ENCODE measurements at regions not wholly inside any gene's neighbourhood (a gene's known extent, or its start where the extent isn't known, plus 50 kb on each side); places are given as distances from the start of the nearest gene placed in this dataset.
A peak's percentile ranks its signal among the peaks of the same experiment; 100 is the strongest.

DNA sequence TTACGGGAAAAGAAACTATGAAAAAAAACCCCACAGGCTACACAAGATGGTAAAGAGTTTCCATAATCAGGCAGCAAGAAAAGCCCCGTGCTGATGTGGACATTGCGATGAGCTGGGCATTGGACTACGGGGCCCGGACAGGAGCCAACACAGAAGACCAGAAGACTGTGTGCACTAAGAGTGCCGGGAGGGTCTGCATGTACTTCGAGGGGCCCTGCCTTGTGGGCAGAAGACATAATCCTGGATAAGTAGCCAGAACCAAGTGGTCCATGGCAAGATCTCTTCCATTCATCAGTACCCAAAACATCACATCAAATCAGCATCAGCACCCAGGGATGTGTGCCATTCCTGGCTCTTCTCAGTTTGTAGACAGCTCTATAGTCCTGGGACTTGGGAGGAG lies 317.8 kb downstream of the FGF9 start:
- DNase-seq (ENCODE audit: insufficient read length, low spot score) (no peak), FAIRE-seq (no peak)

DNA sequence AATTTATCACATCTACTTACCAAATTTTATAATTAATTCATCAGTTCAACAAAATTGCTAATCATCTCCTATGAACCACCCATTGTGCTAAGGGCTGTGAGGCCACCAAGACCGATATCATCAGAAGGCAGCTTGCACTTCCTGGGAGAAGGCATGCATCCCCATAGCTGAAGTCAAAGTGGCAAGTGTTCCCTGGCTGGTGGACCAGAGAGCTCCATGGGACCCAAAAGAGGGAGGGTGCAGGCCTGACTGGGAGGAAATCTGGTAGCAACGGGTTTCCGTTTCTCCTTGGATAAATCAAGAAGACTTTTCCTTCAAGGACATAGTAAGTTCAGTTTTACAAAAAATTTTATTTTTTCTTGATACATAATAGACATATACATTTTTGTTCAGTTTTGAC lies 325.2 kb downstream of the FGF9 start:
- DNase-seq (ENCODE audit: insufficient read length, low spot score) (no peak), FAIRE-seq (no peak)

DNA sequence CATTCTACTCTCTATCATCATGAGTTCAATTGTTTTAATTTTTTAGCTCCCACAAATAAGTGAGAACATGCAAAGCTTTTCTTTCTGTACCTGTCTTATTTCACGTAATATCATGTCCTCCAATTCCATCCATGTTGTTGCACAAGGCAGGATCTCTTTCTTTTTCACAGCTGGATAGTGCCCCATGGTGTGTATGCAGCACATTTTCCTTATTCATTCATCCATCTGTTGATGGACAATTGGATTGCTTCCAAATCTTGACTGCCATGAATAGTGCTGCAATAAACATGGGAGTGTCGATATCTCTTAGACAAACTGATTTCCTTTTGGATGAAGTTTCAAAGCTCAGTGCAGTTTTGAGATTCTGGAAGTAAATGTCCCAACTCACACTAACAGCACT lies 326.9 kb downstream of the FGF9 start:
- FAIRE-seq, result no peak
- DNase-seq (ENCODE audit: insufficient read length, low spot score), result no peak

DNA sequence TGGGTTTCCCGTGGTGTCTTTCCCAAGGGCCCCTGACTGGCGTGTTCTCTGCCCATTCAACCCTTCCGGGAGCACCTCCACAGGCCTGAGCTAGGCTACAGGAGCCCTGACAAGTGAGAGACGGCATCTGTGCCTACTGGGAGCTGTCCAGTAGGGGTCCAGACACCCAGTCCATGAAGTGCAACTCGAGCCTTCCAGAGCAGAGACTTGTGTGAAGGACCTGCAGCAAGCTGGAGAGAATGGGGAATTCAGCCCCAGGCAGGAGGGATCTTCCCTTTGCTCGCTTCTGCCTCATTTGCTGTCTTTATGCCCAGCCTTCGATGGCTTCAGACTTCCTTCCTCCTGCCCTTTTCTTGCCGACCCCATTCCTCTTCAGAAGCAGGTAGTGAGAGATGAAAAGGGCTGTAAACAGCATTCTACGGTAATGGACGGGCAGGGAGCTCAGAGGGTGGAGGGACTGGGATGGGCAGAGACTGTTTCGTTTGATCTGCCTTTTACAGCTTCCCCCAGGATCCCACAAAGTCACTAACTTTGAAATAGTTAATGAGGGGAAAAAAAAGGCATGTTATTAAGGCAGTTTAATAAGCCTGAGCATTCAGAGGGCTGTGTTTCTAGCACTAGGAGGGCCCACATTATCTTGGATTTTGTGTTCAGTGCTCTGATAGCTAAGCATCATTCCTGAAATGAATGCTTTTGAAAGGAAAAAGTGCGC lies 327.6 kb downstream of the FGF9 start:
- DNase-seq (ENCODE audit: insufficient read length, low spot score) (no peak), FAIRE-seq (no peak)

DNA sequence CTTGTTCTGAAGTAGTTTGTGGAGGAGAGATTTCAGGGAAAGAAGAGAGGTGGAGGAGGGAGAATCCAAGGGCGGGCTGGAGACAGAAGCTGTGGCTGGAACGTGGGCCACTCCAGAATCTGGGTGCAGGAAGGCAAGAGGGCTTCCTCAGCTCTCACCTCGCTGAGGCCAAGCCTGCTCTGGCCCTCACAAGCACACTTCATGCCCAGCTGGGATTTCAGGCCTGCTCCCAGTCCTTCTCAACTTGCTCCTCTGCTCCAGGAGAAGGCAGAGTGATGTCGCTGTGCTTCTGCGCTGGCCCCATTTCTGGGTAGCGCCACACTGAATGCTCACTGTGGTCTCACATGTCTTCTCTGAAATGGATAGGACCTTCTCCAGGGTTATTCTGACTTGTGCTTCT lies 328.8 kb downstream of the FGF9 start:
- DNase-seq (ENCODE audit: insufficient read length, low spot score), result no peak
- no peak for FAIRE-seq

DNA sequence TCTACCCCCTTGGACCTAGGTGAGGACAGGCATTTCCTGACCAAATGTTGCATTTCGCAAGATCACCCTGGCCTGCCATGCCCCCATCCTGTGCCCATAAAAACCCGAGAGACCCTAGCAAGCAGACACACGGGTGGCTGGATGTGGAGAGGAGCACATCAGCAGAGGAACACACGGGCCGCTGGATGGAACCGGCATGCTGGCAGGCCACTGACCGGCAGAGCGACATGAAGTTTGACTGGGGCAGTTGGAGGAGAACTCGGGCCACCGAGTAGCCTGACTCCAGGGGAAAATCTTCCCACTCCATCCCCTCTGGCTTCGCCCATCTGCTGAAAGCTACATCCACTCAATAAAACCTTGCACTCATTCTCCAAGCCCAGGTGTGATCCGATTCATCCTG lies 329.3 kb downstream of the FGF9 start:
- DNase-seq (ENCODE audit: insufficient read length, low spot score), result no peak
- no peak for FAIRE-seq

DNA sequence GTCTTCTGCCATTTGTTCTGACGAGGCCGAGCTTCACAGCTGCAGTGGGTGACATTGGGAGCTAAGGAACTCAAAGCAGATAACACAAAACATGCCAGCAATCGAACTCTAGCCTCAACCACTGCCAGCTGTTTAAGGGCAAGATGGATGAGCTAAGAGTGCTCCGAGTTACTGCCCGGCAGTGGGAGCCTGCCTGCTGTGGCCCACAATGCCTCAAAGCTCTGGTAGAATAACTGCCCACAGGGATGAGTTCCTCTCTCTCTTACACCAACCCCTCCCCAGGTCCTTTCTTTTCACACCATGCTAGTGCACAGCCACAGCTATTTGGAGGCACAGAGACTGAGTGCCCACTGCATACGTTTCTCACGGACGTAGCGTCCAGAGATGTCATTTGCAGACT lies 330.5 kb downstream of the FGF9 start:
- FAIRE-seq (no peak), DNase-seq (ENCODE audit: insufficient read length, low spot score) (no peak)

DNA sequence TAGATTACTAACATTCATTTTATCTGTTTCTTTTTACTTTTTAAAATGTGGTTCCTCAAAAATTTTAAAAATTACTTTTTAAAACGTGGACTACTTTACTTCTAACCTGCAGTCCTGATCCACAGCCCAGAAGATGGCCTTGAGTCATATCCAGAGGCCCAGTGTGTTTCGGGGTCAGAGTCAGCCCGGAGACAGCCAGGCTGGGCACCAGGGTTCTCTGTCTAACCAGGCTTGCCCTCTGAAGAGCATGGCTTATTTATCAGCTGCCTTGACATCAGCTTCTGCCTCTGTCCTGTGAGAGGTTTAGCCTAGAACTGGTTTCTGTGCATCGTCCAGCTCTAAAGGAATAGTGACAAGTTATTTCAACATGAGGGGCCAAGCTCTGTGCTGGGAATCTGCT lies 332.0 kb downstream of the FGF9 start:
- FAIRE-seq (no peak), DNase-seq (ENCODE audit: insufficient read length, low spot score) (no peak)

DNA sequence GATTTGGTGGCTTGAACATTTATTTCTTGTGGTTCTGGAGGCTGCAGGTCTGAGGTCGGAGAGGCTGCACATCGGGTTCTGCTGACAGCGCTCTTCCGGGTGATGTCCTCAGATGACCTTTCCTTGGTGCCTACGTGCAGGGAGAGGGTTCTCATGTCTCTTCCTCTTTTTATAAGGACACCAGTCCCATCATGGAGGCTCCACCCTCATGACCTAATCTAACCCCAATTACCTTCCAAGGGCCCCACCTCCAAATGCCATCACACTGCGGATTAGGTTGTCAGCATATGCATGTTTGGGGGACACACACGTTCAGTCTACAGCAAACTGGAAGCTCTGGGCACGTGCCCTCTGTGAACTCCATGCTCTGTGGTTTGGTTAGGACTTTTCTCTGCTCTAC lies 338.6 kb downstream of the FGF9 start:
- FAIRE-seq, result no peak
- no peak for DNase-seq (ENCODE audit: insufficient read length, low spot score)

DNA sequence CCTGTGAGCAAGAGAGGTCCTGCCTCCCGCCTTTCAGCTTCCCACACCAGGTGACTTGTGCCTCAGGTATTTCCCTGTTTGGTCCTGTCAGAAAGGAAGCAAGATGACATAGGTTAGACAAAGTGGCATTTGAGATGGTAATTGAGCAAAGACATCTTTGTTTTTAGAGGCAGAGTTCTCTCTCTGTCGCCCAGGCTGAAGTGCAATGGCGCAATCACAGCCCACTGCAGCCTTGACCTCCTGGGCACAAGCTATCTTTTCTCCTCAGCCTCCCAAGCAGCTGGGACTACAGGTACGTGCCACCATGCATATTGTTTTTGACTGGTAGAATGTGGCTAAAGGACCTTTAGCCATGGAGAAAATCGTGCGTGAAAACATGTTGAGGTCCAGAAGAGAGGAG lies 339.1 kb downstream of the FGF9 start:
- DNase-seq (ENCODE audit: insufficient read length, low spot score) (no peak), FAIRE-seq (no peak)

DNA sequence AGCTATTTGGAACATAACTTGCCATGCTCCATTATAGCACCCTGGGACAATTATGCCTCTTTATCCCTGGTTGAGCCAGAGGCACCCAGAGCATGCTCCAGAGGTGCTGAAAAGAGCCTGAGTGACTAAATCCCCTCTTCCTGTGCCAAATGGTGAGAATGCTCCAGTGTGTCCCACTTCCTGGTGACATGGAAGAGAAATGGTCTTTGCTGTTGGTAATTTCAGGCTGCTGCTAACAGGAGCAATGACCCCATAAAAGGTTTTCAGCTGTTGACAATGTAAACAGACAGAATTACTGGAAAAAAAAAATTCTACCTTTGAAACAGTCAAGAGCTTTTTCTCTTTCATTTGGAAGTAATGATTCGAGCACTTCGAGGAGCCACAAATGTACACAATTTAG lies 341.8 kb downstream of the FGF9 start:
- DNase-seq (ENCODE audit: insufficient read length, low spot score) (no peak), FAIRE-seq (no peak)

DNA sequence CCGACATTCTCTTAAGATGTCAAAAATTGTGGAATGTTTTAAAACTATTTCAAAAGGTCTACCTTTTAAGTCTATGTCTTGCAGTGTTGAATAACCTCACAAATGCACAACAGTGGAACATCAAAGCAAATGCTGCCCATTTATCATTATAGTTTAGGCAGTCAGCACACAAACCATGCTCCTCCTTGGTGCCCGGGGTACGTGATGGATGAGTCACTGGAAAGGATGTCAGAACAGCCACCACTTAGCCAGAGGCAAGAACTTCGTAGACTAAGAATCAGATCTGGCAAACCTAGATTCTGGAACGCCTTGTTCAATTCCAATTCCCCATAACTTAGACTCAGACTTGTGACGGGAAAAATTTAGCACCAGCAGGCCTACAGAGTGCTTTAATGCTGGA lies 343.6 kb downstream of the FGF9 start:
- DNase-seq (ENCODE audit: insufficient read length, low spot score) (no peak), FAIRE-seq (no peak)

DNA sequence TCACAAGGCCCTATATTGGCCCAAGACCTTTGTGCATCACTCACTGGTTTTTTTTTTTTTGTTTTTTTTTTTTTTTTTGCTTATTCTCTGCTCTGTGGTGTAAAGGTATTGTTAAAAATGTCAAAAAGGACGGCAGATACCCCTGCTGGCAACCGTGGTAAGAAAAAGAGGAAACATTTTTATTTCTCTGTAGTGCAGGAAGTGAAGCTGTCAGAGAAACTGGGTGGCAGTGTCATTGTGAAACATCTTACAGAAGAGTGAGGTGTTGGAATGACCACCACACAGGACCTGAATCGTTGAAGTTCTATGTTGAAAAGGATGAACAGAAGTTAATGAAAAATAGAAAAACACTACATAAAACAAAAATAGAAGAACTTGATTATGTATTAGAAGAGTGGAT lies 346.4 kb downstream of the FGF9 start:
- FAIRE-seq, result peak; percentile 67
- no peak for DNase-seq (ENCODE audit: insufficient read length, low spot score)

DNA sequence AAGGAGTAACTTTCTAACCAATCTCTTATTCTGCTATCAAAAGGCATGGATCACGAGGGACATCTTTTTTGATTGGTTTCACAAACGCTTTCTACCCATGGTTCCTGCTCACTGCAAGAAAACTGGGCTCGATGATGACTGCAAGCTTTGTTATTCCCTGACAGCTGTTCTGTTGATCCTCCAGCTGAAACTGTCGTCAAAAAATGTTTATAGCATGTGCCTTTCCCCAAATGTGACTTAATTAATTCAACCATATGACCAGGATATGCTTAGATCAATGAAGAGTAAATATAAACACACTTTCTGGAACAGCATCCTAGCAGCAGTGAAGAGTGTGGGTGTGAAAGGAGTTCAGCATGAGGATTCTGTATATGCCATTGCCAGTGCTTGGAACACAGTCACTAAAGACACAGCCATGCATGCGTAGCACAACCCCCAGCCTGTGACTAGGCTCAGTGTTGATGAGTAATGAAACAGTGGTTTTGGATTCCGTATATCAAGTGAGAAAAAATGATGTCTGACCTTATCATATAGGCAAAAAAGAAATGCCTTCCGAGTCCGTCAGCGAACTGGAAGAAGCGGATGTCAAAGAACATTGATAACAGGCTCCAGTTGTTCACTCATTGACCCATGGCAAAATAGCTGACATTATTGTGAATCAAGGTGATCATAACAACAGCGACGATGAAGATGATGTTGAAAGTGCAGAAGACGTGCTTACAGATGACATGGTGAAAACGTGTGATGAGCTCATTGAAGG lies 347.4 kb downstream of the FGF9 start:
- FAIRE-seq (no peak), DNase-seq (ENCODE audit: insufficient read length, low spot score) (no peak)

DNA sequence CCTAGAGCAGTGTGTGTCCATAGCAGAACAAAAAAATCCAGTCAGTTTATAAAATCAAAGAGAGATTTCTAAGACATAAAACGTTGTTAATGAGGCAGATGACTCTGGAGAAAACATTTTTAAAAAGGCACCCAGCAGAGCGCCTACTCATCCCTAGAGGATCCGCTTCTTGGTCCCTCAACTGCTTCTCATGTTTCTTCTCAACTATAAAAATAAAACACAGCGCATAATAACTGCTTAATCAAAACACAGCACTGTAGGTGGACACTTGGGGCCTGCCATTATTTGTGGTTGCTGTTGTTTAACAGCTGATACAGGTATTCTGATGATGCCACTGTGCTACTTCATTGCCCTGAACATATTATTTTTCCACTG lies 347.9 kb downstream of the FGF9 start:
- no peak for FAIRE-seq
- no peak for DNase-seq (ENCODE audit: insufficient read length, low spot score)

DNA sequence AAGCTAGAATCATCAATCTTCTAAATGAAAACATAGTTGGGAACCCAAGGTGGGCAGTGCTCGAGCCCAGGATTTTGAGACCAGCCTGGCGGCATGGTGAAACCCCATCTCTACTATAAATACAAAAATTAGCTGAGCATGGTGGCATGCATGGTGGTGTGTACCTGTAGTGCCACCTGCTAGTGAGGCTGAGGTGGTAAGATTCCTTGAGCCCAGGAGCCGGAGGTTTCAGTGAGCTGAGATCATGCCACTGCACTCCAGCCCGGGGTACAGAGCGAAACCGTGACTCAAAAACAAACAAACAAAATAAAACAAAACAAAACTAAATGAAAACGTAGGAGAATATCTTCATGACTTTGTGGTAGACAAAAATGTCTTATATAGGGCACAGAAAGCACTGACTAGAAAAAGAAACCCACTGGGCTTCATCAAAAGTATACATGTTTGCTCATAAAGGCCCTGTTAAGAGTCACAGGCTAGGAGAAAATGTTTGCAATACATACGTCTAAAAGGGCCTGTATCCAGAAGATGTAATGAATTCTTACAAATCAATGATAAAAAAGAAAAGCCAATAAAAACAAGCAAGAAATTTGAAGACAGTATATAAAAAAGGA lies 353.6 kb downstream of the FGF9 start:
- no peak for DNase-seq (ENCODE audit: insufficient read length, low spot score)
- FAIRE-seq, result no peak

DNA sequence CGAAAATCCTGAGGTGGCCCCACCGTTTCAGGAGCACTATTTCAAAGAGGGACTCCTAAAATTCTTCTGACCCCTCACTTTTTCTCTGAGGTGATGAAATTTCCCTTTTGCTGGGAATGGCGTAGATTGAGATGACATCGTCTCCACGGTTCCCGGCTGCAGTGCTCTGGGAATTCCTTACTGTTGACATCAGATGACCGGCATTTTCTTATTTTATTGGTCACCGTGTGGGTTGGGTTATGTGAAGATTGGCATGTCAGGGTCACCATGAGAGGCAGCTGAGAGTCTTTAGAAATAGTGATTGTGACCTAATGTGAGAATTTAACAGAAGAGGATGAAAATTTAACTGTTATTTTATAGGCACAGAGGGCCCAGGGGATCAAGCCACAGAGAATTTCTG lies 356.7 kb downstream of the FGF9 start:
- DNase-seq (ENCODE audit: insufficient read length, low spot score), result no peak
- FAIRE-seq, result no peak

DNA sequence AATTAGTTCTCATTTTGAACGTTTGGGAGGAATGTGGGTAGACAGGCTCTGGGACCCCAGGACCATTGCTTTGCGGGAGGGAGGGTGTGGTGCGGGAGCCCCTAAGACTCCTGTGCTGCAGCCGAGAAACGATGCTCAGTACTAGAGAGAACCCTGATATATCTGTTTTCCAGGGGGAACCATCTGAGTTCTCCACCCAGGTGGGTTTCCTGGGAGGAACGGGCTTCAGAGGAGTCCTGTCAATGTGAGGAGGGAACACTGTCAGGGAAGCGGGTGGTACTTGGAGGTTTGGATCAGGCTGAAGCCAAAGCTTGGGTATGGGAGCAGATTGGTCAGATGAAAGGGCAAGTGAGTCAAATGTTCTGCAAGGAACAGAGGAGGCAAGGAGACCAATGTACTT lies 358.0 kb downstream of the FGF9 start:
- DNase-seq (ENCODE audit: insufficient read length, low spot score), result no peak
- no peak for FAIRE-seq

DNA sequence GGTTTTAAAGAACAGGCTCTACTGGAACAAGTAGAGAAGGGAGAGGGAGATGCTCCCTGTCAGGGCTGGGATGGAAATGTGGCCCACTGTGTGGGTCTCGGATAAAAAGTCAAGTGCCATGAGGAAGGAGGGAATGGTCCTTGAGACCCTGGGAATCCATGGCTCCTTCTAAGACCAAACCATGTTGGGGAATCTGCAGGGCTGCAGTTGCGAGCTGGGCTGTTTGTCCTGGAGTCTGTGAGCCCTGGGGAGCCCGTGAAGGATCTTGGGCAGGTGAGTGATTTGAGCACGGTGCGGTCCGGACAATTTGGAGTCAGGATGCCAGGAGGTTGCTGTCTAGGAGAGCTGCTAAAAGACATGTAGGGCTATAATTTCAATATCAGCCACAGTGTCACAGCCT lies 359.4 kb downstream of the FGF9 start:
- no peak for DNase-seq (ENCODE audit: insufficient read length, low spot score)
- no peak for FAIRE-seq

DNA sequence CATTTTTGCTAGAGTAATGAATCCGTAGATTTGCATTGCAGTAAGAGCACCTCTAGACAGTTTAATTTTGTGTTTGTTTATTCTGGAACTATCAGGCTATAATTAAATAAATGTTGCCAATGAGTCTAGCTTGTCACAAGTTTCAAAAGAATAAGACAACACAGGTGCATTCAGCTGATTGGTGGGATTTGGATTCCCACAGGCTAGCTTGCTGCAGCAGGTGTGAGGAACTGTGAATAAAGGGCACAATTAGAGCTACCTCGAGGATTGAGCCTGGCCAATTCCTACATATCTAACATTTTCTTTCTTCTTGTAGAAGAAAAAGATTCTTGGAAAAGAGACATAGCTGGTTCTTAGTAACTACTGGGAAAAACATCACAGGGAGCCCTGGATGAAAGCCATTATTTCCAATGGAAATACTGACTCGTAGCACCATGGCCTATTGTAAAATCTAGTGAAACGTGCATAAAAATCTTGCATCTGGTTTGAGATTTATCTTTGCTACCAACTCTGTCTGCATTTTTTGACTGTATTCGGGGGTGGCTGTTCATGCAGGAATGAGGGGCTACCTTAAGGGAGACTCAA lies 360.9 kb downstream of the FGF9 start:
- DNase-seq (ENCODE audit: insufficient read length, low spot score), result no peak
- no peak for FAIRE-seq

DNA sequence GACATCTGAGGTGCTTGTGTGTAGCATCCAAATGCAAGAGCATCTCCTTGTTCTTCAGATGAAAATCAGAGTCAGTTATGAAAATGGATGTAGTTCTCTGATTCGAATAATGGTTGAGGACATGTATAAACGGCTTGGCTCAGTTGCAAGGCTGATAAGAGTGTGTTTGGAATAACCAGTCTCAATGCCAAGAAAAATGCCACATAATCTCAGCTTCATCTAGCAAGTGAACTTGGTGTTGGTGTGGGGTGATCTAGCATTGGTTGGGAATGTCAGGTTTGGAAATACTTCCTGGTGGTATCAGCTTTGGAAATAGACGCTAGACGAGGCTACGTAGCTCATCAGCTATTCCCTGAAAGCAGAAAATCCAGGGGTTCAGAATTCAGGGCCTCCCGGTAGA lies 362.0 kb downstream of the FGF9 start:
- DNase-seq (ENCODE audit: insufficient read length, low spot score) (no peak), FAIRE-seq (no peak)

DNA sequence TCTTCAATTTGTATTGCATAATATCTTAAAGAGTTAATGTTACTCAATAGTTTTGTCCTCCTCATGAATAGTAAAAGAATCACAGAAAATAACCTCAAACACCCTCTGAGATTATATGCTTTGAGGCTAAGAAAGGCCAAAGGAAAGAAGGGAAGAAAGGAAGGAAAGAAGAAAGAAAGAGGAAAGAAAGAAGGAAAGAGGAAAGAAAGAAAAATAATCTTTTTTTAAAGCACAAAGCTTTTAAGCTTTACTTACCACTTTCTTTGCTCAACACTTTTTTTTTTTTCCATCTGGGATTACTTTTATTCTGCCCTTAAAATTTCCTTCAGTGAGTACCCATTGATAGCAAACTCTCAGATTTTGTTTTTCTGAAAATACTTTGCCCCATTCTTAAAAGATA lies 369.1 kb downstream of the FGF9 start:
- no peak for DNase-seq (ENCODE audit: insufficient read length, low spot score)
- no peak for FAIRE-seq

Measured in GM19239 (cell line).